ENCODE measurements at regions not wholly inside any gene's neighbourhood (a gene's known extent, or its start where the extent isn't known, plus 50 kb on each side); places are given as distances from the start of the nearest gene placed in this dataset.

DNA sequence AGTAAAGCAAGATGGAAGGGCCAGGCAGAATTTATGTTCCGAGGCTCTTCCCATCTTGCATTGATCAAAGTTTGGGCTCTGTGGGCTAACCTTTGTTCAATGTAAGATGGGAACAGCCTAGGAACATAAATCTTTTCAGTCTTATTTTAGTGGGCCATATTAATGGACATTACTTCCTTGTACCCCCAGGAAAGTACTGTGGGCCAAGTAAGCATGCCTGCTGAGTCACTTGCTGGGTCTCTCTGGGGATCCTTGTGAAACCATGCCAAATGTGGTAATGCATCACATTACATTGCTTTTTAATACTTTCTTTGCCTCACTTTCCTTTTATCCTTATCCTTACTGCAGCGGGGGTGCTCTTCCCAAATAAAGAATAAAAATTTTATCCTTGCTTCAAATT lies 349.5 kb upstream of the POU1F1 start:
- no peak for DNase-seq
- no peaks in the 10 kb centered on the region for H3K9me3 ChIP-seq (ENCODE audit: control insufficient read depth, low read depth, low read length)
- WGBS (ENCODE audit: extremely low coverage, insufficient read length, low lambda C conversion rate): no CpG with 5 or more reads among the region's 2 CpGs

More for the DNA sequence above, 349.5 kb upstream of the POU1F1 start:
- no peaks in the 10 kb centered on the region for H3K27me3 ChIP-seq (ENCODE audit: insufficient read depth, low read length)
- no peak overlapping the region for H4K91ac ChIP-seq (ENCODE audit: insufficient read length, low read depth, low read length)
- H4K8ac ChIP-seq (replicated peaks; ENCODE audit: insufficient read length, low read depth, low read length): no peak overlapping the region
- H2BK20ac ChIP-seq (ENCODE audit: low read depth, low read length, poor library complexity, severe bottlenecking): no peak overlapping the region
- H3T11ph ChIP-seq (ENCODE audit: low read length): no peak overlapping the region
- no peak overlapping the region for H3K23ac ChIP-seq (ENCODE audit: insufficient read length, low read depth, low read length)
- H3K4me3 Mint-ChIP-seq: no peak overlapping the region
- no peak overlapping the region for H2BK120ac ChIP-seq (ENCODE audit: low read depth, low read length, poor library complexity, severe bottlenecking)
- no peak overlapping the region for H3K18ac ChIP-seq (ENCODE audit: insufficient read length, low read depth, low read length)
- no peak overlapping the region for H3K4ac ChIP-seq (ENCODE audit: low read depth, low read length)
- no peak overlapping the region for H3K27ac ChIP-seq (ENCODE audit: insufficient read length, low read depth, low read length)
- H4K20me1 ChIP-seq (ENCODE audit: control insufficient read depth, insufficient read depth, insufficient read length): no peaks in the 10 kb centered on the region
- H3K27me3 Mint-ChIP-seq (ENCODE audit: low read depth): no peaks in the 10 kb centered on the region
- H2BK5ac ChIP-seq (ENCODE audit: insufficient read length, low read length): no peak overlapping the region
- no peaks in the 10 kb centered on the region for H3K23me2 ChIP-seq (ENCODE audit: insufficient read length, low read depth, low read length, poor library complexity, severe bottlenecking)
- peaks cover 8 to 11% of the 10 kb centered on the region in 2 experiments for H3K9me3 Mint-ChIP-seq
- no peak overlapping the region for H3K14ac ChIP-seq (ENCODE audit: insufficient read depth, low read length)
- H4K5ac ChIP-seq (ENCODE audit: insufficient read length, low read depth, low read length): no peak overlapping the region
- no peaks in the 10 kb centered on the region for H3K4me1 ChIP-seq (ENCODE audit: insufficient read depth, low read length)
- no peak overlapping the region for H2BK15ac ChIP-seq (ENCODE audit: low read depth, low read length)
- H3K79me2 ChIP-seq (ENCODE audit: insufficient read depth, low read length): no peaks in the 10 kb centered on the region
- peaks cover 0 to 4% (median 2%) of the 10 kb centered on the region in 3 experiments; a peak in 3 of 7 replicates for H3K36me3 Mint-ChIP-seq (ENCODE audit: insufficient read depth in 1 of 3, low read depth in 3 of 3)
- no peak overlapping the region for H2AFZ ChIP-seq (ENCODE audit: low read length)
- no peaks in the 10 kb centered on the region for H3K79me1 ChIP-seq (ENCODE audit: insufficient read depth, low read depth, low read length, poor library complexity, severe bottlenecking)
- peaks cover 0 to 7% of the 10 kb centered on the region in 2 experiments; a peak in 2 of 4 replicates for H3K4me1 Mint-ChIP-seq
- no peak overlapping the region for H3K9ac ChIP-seq (ENCODE audit: extremely low read depth, insufficient read length, low read length)
- H3K56ac ChIP-seq (ENCODE audit: insufficient read length, low read depth, low read length): no peak overlapping the region
- H2BK12ac ChIP-seq (ENCODE audit: insufficient read length, low read depth, low read length): no peak overlapping the region
- TF ChIP-seq CTCF (conservative IDR thresholded peaks at IDR 0.05): no peak
- no peak overlapping the region for H2AK5ac ChIP-seq (ENCODE audit: insufficient read length, low read length)
- H3K27ac Mint-ChIP-seq: no peak overlapping the region
- no peak overlapping the region for H3K4me2 ChIP-seq (ENCODE audit: insufficient read depth, insufficient read length, low read length)

All from H9 (cell line).